ENCODE measurements at regions not wholly inside any gene's neighbourhood (a gene's known extent, or its start where the extent isn't known, plus 50 kb on each side); places are given as distances from the start of the nearest gene placed in this dataset.

DNA sequence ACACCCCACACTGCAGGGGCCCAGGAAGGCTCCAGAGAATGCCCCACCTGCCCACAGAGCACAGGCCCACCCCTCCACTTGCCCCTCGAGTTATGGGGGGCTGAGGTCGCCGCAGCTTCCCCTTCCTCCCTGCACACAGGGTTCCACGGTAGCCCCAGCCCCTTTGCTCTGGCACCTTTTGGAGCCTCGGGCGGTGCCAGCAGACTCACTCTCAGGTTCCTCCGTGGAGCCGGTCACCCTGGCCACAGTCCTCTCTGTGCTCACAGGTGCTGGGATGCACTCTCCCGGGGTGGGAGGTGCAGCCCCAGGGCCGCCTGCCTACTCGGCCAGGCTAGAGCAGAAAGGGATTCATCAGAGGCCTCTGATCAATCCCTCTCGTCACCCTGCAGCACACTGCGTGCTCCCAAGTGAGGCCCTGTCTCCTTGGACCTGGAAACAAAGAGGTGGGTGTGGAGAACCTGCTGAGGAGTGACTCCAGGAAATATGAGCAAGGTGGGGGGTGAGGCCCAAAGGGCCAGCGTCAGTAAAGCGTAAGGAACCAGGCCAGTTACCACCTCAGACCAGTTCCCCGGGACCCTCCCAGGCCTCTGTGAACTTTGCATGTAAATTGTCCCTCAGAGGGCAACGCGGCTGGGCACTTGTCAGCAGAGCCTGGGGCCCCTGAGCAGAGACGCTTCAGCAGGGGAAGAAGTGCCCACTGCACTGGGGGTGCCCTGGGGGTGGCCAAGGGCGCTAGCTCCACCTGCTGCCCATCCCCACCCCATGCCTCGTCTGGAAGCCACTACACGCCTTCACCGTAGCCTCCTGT, 167.8 kb downstream of the OLFM1 start:
- no peak for DNase-seq

DNA sequence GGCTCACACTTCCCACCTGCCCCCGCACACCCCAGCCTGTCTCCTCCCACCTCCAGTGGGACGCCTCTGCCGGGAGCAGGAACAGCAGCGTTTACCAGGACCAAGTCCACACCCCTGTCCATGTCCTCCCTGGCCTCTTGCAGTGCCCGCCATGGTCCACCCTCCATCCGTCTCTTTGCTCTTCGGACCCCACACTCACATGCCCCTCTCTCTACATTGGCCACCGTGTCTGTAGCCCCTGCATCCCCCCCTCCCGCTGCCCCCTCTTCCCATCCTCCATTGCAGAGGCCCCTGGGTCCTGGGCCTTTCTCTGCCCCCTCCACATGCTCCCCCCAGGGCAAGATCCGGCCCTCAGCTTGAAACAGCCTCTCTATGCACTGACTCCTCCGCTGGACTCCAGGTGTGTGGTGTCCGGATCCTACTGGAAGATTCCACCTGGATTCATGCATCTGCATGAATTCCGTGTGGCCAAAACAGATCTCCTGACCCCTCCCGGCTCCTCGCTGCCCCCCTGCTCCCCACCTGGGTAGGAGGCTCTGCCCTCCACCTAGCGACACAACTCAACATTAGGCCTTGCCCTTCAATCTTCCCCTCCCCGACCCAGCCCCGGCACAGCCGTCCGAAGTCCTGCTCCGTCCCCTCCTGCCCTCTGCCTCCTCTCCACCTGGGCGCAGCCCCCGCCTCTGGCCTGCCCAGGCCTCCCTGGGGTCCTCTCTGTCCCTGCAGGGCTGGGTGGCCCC, 168.5 kb downstream of the OLFM1 start:
- no peak for DNase-seq

DNA sequence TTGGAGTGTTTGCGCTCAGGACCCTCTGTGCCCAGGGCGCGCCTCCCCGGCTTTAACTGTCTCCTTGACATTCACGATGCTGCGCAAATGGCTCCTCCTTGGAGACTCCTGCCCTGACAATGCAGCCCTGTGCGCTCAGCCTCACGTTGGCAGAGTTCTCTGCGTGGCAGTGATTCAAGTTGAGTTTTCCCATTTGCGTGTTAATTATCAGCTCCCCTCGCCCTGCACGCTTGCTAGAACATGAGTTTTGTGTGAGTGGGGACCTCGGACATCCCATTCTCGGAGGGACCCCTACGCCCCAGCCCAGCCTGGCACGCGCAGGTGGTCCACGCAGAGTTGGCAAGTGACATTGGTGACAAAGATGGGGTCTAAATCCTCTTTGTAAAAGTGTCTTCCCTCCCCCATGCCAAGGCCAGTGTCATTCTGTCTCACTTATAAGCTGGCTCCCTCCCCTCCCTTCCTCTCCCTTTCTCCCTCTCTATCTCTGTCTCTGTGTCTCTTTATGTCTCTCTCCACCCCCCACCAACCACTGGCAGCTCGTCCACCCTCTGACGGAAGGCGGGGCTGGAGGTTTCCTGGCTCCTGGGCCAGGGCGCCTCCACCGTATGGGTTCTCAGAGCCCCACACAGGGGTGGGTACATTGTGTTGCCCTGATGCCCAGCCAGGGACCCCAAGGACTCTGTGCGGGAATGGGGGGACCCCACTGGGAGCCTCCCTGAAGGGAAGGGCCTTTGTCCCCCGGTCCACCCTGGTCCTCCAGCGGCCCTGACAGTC, 169.3 kb downstream of the OLFM1 start:
- no peak for DNase-seq

DNA sequence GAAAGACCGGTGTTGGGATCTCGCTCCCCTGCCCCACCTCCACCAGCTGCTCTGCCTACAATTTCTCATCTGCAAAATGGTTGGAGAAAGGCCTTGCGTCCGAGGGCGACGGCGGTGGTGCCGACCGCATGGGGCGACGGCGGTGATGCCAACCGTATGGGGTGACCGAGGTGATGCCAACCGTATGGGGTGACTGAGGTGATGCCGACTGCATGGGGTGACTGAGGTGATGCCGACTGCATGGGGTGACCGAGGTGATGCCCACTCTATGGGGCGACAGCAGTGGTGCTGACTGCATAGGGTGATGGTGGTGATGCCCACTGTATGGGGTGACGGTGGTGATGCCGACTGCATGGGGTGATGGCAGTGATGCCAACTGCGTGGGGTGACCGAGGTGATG, 171.0 kb downstream of the OLFM1 start:
- DNase-seq, result no peak

DNA sequence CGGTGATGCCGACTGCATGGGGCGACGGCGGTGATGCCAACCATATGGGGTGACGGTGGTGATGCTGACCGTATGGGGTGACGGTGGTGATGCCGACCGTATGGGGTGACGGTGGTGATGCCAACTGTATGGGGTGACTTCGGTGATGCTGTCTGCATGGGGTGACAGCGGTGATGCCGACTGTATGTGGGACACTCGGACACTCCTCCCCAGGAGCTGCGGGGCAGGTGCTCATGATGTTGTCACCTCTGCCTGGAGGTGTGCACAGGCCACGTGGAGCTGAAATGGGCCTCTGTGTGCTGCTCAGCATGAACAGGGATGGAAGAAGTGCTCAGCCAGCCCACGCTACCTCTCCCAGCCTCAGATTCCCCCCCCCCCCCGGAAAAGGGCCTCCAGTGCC, 171.8 kb downstream of the OLFM1 start:
- no peak for DNase-seq

DNA sequence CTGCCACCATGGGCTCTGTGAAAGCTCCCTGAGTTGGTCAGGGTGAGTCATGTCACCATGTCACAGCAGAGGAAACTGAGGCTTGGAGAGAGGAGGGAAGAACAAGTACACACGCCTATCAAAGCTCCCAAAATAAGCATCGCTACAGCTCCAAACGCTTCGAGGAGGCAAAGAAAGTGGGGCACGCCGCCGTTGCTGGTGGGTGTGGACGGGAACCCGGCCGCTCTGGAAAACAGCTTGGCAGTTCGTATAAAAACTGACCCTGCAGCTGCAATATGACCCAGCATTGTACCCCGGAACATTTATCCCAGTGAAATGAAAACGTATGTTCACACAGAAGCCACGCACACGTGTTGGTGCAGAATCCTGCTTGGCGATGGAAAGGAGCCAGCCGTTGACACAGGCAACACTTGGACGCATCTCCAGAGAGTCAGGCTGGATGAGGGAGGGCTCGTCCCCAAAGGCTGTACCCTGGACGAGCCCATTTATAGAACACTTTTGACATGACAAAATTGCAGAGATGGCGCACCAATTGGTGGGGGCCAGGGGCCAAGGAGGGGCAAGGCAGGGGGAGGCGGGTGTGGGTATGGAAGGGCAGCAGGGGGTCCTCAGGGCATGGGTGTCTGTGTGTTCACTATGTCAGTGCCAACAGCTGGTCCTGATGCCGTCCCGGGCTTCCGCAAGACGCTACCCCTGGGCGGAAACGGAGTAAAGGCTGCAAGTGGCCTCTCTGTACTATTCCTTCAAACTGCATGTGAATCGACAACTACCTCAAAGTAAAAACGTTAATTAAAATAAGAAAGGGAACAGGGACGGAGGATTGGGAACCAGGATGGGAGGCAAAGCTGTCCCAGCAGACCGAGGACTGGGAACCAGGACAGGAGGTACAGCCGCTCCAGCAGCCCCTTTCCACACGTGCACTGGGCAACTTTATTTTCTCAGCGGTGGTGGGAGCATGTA, 173.0 kb downstream of the OLFM1 start:
- DNase-seq, result no peak

DNA sequence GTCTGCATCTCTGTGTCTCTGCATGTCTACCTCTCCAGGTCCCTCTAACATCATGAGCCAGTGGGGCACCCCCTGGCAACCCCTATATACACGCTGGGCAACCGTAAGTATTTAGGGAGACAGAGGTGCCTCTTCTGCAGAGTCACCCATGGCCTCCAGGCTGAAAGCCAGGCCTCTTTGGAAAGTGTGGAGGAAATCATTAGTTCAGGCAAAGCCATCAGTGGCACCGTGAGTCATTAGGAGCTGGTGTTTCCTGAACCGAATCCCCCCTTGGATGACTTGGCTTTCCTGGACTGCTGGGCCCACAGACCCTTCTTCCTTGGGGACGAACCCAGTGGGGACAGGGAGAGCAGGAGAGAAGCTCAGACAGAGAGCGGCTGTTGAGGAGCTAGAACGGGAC, 174.8 kb downstream of the OLFM1 start:
- DNase-seq, result no peak

DNA sequence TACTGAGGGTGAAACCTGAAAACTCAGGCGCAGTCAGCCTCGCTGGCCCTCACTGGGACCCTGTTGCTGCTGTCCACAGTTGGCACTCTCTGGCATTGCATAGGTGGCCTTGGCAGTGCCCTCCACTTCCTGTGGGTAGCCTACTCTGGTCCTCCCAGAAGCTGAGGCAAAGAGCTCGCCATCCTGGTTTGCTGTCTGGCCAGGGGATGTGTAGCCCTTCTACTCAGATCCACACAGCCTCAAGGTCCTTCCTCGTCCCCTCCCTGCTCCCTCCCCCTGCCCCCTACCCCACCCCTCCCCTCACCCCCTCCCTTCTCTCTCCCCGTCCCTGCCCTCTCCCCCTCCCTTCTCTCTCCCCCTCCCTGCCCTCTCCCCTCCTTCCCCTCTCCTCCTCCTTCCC, 176.0 kb downstream of the OLFM1 start:
- no peak for DNase-seq

DNA sequence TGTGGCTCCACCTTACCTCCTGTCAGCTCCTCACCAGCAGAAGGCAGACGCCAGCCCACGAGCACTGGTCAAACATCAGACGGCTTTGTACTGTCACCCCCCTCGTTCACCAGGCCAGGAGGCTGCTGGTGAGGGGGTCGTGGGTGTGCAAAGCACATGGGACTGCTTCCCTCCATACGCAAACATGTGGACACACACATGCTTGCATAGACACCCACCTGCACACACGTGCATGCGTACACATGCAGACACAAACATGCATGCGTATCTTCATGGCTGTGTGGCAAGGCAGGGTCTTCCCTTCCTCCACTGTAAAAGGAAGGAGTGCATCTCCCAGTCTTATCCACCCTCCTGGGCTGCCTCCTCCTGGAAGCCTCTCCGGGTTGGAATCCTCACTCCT, 178.5 kb downstream of the OLFM1 start:
- no peak for DNase-seq

DNA sequence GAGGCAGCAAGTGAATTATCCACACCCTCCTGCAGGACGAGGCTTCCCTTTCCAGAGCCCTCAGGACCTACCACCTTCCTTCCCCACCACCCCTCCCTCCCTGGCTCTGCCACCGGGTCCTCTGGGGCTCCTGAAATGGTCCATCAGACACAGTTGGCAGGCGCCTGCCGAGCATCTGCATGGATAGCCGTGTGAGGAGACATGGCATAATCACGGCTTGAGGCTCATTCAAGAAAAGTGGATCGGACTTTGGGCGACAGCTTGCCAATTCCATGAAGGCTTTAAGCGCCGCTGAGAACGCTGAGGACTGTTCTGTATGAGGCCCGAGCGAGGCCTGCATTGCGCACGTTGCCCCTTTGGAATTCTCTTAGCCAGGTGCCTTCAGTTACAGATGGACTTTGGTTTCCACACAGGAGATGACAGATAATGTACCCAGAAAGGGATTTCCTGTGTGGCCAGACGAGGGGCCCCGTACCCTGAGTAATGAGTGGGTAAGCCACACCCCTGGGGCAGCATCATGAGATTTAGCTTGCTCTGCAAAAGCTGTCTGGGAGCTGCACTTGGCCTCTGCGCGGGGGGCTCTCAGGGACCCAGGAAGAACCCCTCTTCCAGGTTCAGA, 179.8 kb downstream of the OLFM1 start:
- DNase-seq, result no peak

DNA sequence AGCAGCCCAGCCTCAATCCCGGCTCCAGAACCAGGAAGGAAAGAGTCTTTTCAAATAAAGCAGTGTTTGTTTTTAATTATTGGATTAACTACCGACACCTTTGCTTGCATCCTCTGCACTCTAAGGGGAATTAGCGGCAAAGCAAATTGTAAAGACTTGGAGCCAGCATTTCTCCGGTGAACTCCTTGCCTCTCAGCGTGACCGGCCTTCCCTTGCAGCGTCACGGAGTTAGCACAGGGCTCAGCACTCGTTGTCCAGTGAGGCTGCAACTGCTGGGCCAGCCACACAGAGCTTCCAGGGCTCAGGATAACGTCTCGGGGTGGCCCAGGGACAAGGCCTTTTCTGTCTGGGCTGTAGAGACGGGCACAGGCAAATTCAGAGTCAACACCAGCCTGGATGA, 180.6 kb downstream of the OLFM1 start:
- no peak for DNase-seq

DNA sequence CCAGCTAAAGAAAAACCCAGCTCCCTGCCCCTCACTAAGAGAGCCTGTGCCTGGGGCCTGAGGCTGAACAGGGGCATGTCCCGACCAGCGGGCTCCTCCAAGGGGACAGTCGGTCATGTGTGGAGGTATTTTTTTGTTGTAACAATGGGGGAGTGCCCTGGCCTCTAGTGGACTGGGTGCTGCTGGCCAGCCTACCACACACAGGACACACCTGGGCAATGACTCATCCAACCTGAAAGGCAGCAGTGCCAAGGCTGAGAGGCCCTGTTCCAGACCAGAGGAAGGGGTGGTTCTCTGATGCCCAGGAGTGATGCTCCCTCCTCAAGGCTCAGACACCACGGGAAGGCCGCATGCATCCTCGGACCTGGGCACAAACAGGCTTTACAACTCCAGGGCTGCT, 181.5 kb downstream of the OLFM1 start:
- no peak for DNase-seq

DNA sequence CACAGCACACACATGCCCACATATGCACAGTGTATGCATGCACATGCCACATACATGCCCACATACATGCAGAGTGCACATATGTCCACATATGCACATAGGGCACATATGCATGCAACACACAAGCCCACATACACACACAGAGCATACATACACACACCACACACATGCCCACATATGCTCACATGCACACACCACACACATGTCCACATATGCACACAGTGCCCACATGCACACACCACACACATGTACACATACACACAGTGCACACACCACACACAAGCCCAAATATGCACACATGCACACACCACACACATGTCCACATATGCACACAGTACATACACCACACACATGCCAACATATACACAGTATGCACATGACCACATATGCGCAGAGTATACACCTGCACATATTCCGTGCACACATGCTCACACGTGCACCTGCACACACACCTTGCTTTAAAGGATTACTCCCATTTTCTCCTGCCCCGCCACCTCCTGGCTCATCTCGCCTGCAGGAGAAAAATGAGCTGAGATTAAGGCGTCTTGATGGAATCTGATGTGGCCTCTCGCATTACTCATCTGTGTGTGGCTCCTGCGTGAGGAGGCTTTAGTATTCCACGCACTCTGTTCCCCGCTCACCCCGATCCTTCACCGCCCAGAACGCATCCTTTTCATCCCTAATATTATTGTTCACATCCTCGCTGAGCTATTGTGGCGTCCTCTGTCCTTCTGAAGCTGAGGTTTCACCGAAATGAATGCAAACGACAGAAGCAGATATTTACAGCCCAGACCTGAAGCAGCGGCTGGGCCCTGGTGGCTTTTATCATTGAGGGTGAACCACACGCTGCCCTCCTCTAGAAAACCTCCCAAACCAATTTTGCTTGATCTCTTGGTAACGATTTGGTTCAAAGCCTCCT, 182.7 kb downstream of the OLFM1 start:
- no peak for DNase-seq

DNA sequence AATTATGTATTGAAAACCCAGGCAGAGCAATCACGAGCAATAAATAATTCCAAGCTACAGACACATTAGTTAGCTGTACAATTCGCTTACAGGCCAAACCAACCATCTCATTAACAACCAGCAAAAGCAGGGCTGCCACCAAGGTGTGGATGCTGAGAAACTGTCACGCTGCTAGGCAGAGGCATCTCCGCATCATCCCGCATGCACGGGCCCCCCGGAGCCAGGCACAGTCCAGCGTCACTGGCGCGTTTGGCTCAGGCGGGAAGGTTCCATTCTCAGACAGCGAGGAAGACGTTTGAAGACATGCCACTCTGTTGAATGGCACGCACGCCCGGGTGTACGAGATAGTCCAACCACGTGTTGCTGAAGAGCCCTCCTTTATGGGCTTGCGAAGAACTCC, 184.0 kb downstream of the OLFM1 start:
- DNase-seq, result no peak

DNA sequence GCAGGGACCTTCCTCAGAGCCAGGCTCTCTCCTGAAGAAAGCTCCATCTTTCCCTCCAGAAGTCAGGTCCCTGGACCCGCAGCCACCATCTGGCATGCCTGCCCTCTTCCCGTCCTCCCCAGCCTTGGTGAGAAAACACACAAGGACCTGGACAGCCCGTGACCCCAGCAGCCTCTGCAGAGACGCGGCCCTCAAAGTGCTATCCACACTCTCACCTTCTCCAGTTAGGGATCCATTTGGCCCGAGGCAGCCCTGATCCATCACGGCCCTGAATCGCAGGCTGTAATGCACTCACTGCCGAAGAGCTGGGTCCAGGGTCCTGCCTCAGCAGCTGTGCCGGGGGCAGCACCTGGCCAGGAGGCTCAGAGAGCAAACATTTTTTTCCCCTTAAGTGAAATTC, 185.1 kb downstream of the OLFM1 start:
- no peak for DNase-seq

DNA sequence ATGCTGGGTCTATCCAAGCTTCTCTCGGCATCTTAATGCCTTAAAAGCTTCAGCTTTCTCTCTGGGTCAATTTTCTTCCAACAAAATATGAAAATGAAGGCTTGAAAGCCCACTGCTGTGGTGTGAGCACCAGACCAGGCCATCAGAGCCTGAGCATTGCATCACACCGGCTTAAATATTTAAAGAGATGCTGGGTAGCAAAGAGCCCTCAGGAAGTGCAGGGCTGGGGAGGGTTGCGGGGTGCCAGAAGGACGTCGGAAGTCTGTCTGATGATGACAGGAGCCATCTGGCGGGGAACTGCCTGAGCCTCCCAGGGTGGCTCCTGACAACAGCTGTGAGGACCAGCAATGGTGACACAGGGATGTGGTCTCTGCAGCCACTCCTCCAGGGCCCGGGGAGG, 185.5 kb downstream of the OLFM1 start:
- DNase-seq, result no peak

DNA sequence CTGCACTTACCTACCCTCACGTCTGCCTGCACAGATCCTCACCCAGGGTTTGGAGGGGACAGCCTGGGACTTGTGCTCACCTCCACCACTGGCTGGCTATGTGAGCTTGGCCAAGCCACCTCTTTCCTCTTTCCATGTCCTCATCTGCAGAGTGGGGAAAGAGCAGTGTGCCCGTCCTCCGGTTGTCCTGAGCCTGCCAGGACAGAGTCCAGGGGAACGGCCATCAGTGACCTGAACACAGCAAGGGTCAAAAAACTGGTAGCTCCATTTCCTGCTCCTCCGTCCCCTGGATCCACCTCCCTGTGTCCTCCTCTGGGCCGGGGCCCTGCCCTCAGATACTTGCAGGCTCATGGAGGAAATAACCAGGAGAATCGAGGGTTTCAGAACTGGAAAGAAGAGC, 187.7 kb downstream of the OLFM1 start:
- DNase-seq, result no peak

DNA sequence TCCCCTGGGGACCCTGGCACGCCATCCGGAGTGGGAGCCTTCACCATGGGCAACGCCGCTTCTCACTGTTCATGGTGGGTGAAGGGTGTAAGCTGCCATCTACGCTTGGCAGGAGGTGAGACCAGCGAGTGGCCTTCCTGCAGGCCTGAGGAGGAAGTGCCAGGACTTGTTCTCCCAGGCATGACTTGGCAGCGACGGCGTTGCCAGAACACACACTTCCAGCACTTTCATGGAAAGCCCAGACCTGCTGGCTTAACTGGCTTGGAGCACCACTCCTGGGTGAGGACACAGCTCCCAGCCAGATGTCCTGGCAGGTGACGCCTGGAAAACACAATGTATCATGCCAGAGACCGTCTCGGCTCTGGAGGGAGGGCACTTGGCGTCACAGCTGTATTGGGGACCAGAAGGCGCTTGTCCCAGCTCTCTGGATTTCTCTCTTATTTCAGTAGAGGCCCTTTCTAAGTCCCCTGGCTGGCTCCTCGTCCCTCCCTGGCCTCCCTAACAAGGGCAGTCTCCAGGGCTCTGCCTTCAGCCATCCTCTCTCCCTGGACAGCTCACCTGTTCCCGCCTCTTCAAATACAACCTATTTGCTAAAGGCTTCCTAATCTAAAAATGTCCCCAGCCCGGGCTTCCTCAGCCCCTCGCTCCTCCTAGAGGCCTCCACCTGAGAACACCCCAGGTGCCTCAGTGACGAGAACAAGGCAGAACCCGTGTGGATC, 188.3 kb downstream of the OLFM1 start:
- DNase-seq, result no peak

DNA sequence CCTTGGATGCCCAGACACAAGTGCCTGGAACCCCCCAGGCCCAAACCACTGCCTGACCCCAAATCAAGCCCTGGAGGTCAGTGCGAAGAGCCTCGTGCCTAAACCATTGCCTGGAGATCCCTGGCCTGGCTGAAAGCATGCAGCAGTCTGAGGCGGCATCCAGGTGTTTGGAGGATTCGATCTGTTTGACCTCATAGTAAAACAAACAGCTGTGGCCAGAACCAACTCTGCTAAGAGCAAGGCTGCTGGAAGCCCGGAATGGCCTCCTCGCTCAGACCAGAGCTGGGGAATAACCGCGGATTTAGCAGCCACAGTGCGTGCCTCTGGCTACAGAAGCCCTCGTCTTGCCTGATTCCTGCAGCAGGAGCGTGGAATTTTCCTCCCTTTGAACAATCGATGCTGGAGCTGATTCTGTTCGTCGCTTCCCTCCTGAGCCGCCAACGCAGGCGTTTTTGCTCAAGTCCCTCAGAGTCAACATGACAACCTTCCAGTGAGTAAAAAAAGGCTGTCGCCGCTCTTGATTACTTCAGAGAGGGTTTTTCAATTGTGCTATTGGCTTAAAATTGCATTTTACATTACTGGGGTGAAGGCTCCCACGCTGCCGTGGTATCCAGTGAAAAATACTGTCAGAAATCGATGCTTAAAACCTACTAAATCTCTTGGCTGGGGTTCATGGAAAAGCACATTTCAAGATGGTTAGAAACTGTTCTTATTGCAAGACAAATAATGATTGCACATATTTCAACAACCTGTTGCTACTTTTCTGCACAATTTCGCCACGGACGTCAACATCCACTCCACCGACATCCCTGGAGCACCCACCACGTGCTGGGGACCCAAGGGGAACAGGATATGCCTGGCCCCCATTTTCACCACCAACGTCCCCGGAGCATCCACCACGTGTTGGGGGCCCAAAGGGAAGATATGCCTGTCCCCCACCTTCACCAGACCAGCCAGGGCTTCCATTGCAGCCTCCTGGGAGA, 190.0 kb downstream of the OLFM1 start:
- no peak for DNase-seq
